Psoas muscle (tissue), 7 donors: ENCODE measurements at regions not wholly inside any gene's neighbourhood (a gene's known extent, or its start where the extent isn't known, plus 50 kb on each side); places are given as distances from the start of the nearest gene placed in this dataset.

Experiments
- ATAC-seq, 4 donors: fragments of 200-7000 bp; cut with Tn5 transposase; one replicate each; pipeline ENCODE4 v1.9.1; 2020; ENCODE audit warnings: moderate library complexity in 3 of 4, mild to moderate bottlenecking in 2 of 4
- DNase-seq, 2 donors: peaks; one replicate each; pipeline ENCODE4 v3.0.0-alpha.2; 2020
- H3K27ac ChIP-seq: fragments of 200-600 bp; one replicate; pipeline ENCODE4 v1.8.0; 2022
- H3K27me3 ChIP-seq, 3 donors: fragments of 200-600 bp in 1 of 3; one replicate each; pipeline versions ENCODE4 v1.6.1 to v1.8.0; 2013 to 2022; ENCODE audit warnings: low read length in 2 of 3, mild to moderate bottlenecking in 2 of 3, moderate library complexity in 1 of 3; ENCODE audit not compliant: insufficient read depth in 3 of 3
- H3K36me3 ChIP-seq, 2 donors: fragments of 200-600 bp in 1 of 2; one replicate each; pipeline versions ENCODE4 v1.6.1 to v1.8.0; 2013 to 2022; ENCODE audit warnings: low read depth in 1 of 2, mild to moderate bottlenecking in 1 of 2, moderate library complexity in 1 of 2; ENCODE audit not compliant: insufficient read depth in 1 of 2
- H3K4me1 ChIP-seq: fragments of 200-600 bp; one replicate; pipeline ENCODE4 v1.8.0; 2022
- H3K4me3 ChIP-seq: fragments of 200-600 bp; one replicate; pipeline ENCODE4 v1.8.0; 2022; ENCODE audit warnings: mild to moderate bottlenecking
- H3K9me3 ChIP-seq: fragments of 200-600 bp; one replicate; pipeline ENCODE4 v1.8.0; 2022
- WGBS, 3 donors: extraction: QIAGEN DNeasy Blood & Tissue Kit; methylation state at CpG; one replicate each; pipeline versions ENCODE4 v1.1.6 to v1.1.7; 2013; 5-methylcytosine and 5-hydroxymethylcytosine counted together
- intact Hi-C, 2 donors: fragments of 100-400 bp; cut with DNase I; formaldehyde crosslinking; loops; one replicate each; pipeline versions ENCODE4 v1.11.0 to v1.14.2; 2022
- TF ChIP-seq, protein P1 (sequence below): fragments of 200-600 bp; IDR thresholded peaks from one replicate; pipeline ENCODE4 v1.8.0; 2022; ENCODE audit warnings: antibody characterized with exemption
- donor health status: healthy with polysubstance abuse.
- donor health status: DM: no; HTN: no; CAD: no; lungs with moderate emphysema.
- donor health status: Bipolar disorder and iron deficiency.
- donor health status: healthy.
- donor health status: DM: yes; HTN: yes; CAD: no.
- donor health status: DM: no; HTN: no; CAD: no.
- donor health status: DM: yes; HTN: yes; CAD: no.

DNA sequence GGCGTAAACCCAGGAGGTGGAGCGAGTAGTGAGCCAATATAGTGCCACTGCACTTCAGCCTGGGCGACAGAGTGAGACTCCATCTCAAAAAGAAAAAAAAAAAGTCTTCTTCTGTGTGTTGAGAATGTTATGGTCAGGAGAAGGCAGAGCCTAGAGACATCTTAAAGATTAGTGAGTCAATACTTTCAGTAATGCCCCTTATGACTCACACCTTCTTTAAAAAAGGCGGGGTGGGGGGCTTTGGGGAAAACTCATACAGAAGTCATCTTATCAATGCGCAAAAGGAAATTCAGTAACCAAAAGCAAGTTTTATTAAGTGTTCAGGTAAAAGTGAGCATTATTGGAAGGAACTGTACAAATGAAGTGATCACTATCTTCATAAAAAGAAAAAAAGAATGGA lies 1369.8 kb upstream of the LRRTM3 start:
- TF ChIP-seq, protein P1, sequence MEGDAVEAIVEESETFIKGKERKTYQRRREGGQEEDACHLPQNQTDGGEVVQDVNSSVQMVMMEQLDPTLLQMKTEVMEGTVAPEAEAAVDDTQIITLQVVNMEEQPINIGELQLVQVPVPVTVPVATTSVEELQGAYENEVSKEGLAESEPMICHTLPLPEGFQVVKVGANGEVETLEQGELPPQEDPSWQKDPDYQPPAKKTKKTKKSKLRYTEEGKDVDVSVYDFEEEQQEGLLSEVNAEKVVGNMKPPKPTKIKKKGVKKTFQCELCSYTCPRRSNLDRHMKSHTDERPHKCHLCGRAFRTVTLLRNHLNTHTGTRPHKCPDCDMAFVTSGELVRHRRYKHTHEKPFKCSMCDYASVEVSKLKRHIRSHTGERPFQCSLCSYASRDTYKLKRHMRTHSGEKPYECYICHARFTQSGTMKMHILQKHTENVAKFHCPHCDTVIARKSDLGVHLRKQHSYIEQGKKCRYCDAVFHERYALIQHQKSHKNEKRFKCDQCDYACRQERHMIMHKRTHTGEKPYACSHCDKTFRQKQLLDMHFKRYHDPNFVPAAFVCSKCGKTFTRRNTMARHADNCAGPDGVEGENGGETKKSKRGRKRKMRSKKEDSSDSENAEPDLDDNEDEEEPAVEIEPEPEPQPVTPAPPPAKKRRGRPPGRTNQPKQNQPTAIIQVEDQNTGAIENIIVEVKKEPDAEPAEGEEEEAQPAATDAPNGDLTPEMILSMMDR = no peak
- no peaks in the 10 kb centered on the region for H3K27me3 ChIP-seq
- H3K36me3 ChIP-seq = no peaks in the 10 kb centered on the region
- intact Hi-C loops = no loop called here
- no peak overlapping the region for H3K27ac ChIP-seq
- DNase-seq = no peak
- no peak overlapping the region for H3K4me3 ChIP-seq
- ATAC-seq = no peak
- no peaks in the 10 kb centered on the region for H3K4me1 ChIP-seq
- 96 to 97% (median 97%) methylated on average over 5 of the region's 5 CpGs for WGBS, 3 donors
- no peaks in the 10 kb centered on the region for H3K9me3 ChIP-seq

DNA sequence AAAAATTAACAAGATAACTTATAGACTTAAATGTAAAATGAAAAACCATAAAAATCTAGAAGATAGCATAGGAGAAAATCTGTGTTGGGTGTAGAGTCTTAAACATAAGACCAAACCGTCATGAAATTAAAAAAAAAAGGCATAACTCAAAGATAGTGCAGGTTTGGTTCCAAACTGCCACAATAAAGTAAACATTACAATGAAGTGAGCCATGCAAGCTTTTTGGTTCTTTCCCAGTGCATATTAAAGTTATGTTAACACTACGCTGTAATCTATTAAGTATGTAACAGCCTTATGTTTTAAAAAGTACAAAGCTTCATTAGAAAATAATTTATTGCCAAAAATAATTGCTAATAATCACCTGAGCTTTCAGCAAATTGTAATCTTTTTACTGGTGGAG lies 1366.5 kb upstream of the LRRTM3 start:
- 86 to 91% (median 87%) methylated on average over 2 of the region's 2 CpGs for WGBS, 3 donors

DNA sequence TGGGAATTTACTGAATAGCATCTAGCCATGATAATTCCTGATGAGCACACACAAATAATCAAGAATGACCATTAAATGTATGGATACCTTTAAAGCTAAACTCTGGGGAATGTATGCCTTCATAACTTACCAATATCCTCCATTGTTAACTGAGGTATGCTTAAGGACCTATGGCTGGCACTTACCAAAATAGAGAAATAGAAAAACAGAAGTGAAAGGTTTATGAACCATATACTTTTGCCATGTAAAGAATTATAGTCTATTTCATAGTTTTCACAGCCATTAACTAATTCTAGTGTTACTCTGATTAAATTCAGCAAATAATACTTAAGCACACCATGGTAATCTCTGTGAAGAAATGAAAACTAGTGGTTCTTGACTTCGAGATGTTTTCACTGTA lies 1360.6 kb upstream of the LRRTM3 start:
- no peak overlapping the region for H3K4me3 ChIP-seq
- H3K4me1 ChIP-seq = no peaks in the 10 kb centered on the region
- no peak overlapping the region for H3K27ac ChIP-seq
- intact Hi-C loops = no loop called here
- H3K27me3 ChIP-seq = no peaks in the 10 kb centered on the region
- ATAC-seq = no peak
- no peaks in the 10 kb centered on the region for H3K9me3 ChIP-seq
- WGBS, 3 donors = 80 to 83% (median 82%) methylated on average over 1 of the region's 1 CpG
- H3K36me3 ChIP-seq = no peaks in the 10 kb centered on the region
- TF ChIP-seq, protein P1 = no peak
- DNase-seq = no peak

More for the DNA sequence above, 1366.5 kb upstream of the LRRTM3 start:
- Histone ChIP-seq H3K27ac (no peak overlapping the region), H3K36me3 (no peaks in the 10 kb centered on the region), H3K27me3 (no peaks in the 10 kb centered on the region), H3K9me3 (no peaks in the 10 kb centered on the region), H3K4me1 (no peaks in the 10 kb centered on the region), H3K4me3 (no peak overlapping the region)
- ATAC-seq (no peak), DNase-seq (no peak)
- TF ChIP-seq, protein P1 = no peak
- intact Hi-C loops = no loop called here

DNA sequence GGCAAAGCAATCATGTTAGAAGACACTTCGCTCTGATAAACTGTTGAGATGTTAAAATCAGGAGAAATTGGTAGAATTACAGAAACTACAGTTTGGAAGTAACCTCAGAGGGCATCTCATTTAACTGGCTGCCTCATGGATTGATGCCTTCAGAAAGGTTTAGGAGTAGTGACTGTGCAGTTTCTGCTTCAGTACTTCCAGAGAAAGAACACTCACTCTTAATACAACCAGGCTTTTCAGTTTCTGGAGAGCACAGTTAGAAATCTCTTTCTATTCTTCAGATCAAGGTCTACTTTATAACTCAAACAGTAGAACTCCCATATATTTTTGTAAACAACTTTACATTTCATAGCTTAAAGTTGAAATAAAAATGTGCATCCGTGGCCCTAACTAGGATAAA lies 1358.9 kb upstream of the LRRTM3 start:
- Histone ChIP-seq H3K4me1 (no peaks in the 10 kb centered on the region), H3K36me3 (no peaks in the 10 kb centered on the region), H3K27me3 (no peaks in the 10 kb centered on the region), H3K9me3 (no peaks in the 10 kb centered on the region), H3K27ac (no peak overlapping the region), H3K4me3 (no peak overlapping the region)
- intact Hi-C loops = no loop called here
- TF ChIP-seq, protein P1 = no peak
- 87 to 90% (median 87%) methylated on average over 2 of the region's 2 CpGs for WGBS, 3 donors
- DNase-seq = no peak
- ATAC-seq = no peak
